Activated T-helper 1 cell treated with anti-CD3 and anti-CD28 coated beads, Interleukin-12 subunit alpha, Interleukin-12 subunit beta, Interleukin-2, Interleukin-4 antibody, amounts not matched to agents 30 ng/mL and 10 ng/mL and 1 ng/mL, durations not matched to agents 14 hours and 24 hours and 36 hours (primary cell): ENCODE measurements at regions not wholly inside any gene's neighbourhood (a gene's known extent, or its start where the extent isn't known, plus 50 kb on each side); places are given as distances from the start of the nearest gene placed in this dataset.

Source experiments
- DNase-seq: peaks from one replicate; pipeline ENCODE4 v3.0.0; 2021; ENCODE audit warnings: low spot score
- H3K27ac Mint-ChIP-seq: one replicate; pipeline ENCODE4 v1.8.0; 2021; ENCODE audit warnings: mild to moderate bottlenecking, mixed read lengths
- H3K27me3 Mint-ChIP-seq: one replicate; pipeline ENCODE4 v1.8.0; 2022; ENCODE audit warnings: mild to moderate bottlenecking, moderate library complexity, mixed read lengths; ENCODE audit not compliant: insufficient read depth
- H3K36me3 Mint-ChIP-seq: one replicate; pipeline ENCODE4 v1.8.0; 2021; ENCODE audit warnings: low read depth, mixed read lengths
- H3K4me1 Mint-ChIP-seq: one replicate; pipeline ENCODE4 v1.8.0; 2021; ENCODE audit warnings: low read depth, mixed read lengths
- H3K4me3 Mint-ChIP-seq: one replicate; pipeline ENCODE4 v1.8.0; 2021; ENCODE audit warnings: mild to moderate bottlenecking, moderate library complexity, mixed read lengths
- H3K9me3 Mint-ChIP-seq: one replicate; pipeline ENCODE4 v1.8.0; 2021; ENCODE audit warnings: mixed read lengths
- intact Hi-C: fragments of 100-400 bp; cut with micrococcal nuclease; formaldehyde crosslinking; loops from one replicate; pipeline ENCODE4 v1.15.1; 2024

DNA sequence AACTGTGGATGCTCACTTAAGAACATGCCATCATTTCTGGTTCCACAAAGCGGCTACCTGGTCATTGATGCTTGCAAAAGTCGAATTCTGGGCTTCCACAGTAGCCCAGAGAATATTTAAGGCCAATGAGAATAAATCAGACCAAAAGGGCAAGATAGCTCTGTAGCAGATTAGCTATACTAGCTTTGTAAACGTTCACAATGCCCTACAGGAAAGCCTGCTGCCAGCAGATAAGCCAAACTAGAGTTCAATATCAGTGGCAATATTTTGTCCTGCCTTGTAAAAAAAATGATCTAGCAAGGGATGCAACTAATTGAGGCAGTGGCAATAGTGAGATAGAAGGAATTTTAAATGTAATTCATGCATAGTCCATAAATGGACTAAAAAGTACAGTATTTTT, 387.7 kb upstream of the TEX13C start:
- no peak for DNase-seq
- peaks cover 2% of the 10 kb centered on the region for H3K27me3 Mint-ChIP-seq

DNA sequence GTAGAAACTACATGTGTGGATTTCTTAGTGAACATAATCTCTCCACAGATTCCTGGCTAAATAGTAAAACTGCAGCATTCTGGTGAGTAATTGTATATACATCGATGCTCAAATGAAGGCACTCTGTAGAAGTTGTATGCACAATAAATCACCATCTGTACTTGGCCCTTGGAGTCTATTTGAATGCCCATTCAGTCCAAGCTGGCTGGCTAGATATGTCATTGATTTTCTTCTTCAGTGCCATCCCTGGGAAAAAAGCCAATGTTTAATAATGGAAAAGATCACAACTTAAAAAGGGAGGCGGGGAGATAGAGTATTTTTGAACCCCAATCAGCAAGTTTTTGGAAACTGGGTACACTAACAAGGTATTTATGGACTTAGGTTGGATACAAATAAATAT, 381.0 kb upstream of the TEX13C start:
- Mint-ChIP-seq H3K4me1 (no peaks in the 10 kb centered on the region), H3K4me3 (no peak overlapping the region), H3K9me3 (no peaks in the 10 kb centered on the region), H3K27ac (no peak overlapping the region), H3K27me3 (no peaks in the 10 kb centered on the region), H3K36me3 (no peaks in the 10 kb centered on the region)
- no peak for DNase-seq
- intact Hi-C loops: no loop called here

More for the DNA sequence above, 387.7 kb upstream of the TEX13C start:
- no peaks in the 10 kb centered on the region for H3K9me3 Mint-ChIP-seq
- H3K27ac Mint-ChIP-seq: no peak overlapping the region
- no peaks in the 10 kb centered on the region for H3K36me3 Mint-ChIP-seq
- H3K4me1 Mint-ChIP-seq: no peaks in the 10 kb centered on the region
- intact Hi-C loops: no loop called here
- no peak overlapping the region for H3K4me3 Mint-ChIP-seq

DNA sequence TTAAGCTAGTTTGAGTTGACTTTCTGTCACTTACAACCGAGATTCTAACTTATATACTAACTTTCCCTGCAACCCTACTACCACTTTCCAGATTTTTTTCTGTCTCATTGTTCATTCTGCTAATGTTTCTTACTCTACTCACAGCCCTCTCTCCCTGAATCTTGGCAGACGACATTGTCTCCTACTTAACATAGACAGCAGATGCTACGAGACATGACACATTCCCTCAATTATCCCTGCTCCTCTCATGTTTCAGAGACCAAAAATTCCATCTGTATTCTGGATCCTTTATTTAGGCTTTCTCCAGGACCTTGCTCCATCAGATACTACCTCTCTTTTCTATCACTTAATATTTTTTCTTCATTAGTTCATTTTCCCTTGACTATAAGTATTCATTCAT, 379.1 kb upstream of the TEX13C start:
- H3K9me3 Mint-ChIP-seq: no peaks in the 10 kb centered on the region
- no peak for DNase-seq
- intact Hi-C loops: no loop called here
- H3K4me1 Mint-ChIP-seq: no peaks in the 10 kb centered on the region
- H3K27ac Mint-ChIP-seq: no peak overlapping the region
- no peaks in the 10 kb centered on the region for H3K36me3 Mint-ChIP-seq
- H3K27me3 Mint-ChIP-seq: no peaks in the 10 kb centered on the region
- H3K4me3 Mint-ChIP-seq: no peak overlapping the region

DNA sequence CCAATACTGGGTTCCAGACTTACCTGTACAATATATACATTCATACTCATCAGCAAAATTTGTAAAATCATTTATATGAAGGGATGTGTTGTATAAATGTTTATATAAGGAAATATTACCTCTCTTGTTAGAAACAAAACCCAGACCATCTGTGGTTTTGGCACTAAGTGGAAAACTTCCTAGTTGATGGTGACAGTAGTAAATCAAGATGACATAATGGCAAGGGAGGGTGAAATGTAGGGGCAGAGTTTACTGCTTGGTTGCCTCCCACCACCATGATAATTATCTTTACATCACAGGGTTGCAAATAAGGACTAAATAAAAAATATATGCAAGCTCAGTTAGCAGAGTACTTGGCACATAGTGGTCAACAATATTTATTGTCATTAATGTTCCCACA, 365.3 kb upstream of the TEX13C start:
- intact Hi-C loops: no loop called here

DNA sequence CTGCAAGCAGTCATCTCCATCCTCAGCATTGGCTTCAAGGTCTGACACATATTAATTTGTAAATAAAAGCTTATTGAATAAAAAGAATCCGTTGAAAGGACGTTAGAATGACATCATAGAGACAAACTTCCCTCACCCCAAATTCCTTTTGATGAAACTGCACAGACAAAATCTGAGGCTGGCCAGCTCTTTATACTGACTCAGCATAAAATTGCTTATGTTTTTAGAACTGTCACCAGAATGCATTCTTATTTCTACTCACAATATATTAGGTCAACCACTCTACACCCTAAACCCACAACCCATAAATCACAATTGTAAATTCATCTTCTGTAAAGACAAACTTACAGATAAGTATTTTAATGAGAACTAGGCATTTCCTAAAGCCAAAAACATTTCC, 359.2 kb upstream of the TEX13C start:
- Mint-ChIP-seq H3K27ac (no peak overlapping the region), H3K4me3 (no peak overlapping the region), H3K36me3 (no peaks in the 10 kb centered on the region), H3K27me3 (peaks cover 3% of the 10 kb centered on the region), H3K4me1 (no peaks in the 10 kb centered on the region), H3K9me3 (no peaks in the 10 kb centered on the region)
- intact Hi-C loops: no loop called here
- no peak for DNase-seq

More for the DNA sequence above, 365.3 kb upstream of the TEX13C start:
- no peak overlapping the region for H3K4me3 Mint-ChIP-seq
- no peaks in the 10 kb centered on the region for H3K36me3 Mint-ChIP-seq
- peaks cover 3% of the 10 kb centered on the region for H3K27me3 Mint-ChIP-seq
- DNase-seq: no peak
- H3K27ac Mint-ChIP-seq: no peak overlapping the region
- H3K9me3 Mint-ChIP-seq: no peaks in the 10 kb centered on the region
- H3K4me1 Mint-ChIP-seq: no peaks in the 10 kb centered on the region

DNA sequence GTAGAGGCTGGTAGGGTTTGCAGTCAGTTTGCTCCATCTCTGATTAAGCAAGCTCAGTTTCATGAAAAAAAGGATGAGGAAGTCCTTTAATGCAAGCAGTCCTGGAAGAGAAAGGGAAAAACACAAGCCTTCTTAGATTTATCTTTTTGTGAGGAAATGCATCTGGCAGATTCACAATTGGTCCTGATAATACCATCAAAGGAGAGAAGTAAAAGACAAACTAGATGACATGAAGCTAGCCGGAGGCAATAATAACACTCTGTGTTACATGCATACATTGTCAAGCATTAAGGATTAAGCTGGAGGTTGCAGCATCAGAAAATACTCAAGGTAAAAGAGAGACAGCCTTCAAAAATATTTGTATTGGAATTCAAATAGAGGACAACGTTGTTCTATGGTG, 356.0 kb upstream of the TEX13C start, which contains the start of gene TENM1:
Gene TENM1, minus strand, starts transcription at position 101 of the 400 bp plus-strand sequence.
- intact Hi-C loops: no loop called here
- Mint-ChIP-seq H3K4me1 (no peaks in the 10 kb centered on the region), H3K4me3 (no peak within 1 kb of the TSS), H3K27ac (no peak within 1 kb of the TSS), H3K27me3 (peaks cover 3% of the 10 kb centered on the region), H3K36me3 (no peaks in the 10 kb centered on the region), H3K9me3 (no peaks in the 10 kb centered on the region)
- no peak for DNase-seq

DNA sequence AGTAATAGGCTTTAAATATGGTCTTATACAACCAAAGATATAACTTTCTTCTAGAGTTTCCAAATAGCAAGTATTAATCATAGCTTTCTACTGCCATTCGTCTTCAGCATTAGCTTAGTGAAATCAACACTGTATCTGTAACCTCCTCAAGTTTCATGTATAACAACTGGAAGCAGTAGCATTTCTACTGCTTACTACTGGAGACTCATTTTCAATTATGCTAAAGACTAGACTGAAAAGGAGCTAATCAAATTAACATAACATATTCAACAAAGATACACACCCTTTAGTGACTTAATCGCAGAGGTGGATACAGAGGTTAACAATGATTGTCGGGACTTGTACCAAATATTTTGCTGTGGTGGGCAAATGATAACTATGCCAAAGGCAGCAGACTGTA, 344.2 kb upstream of the TEX13C start:
- no peak for DNase-seq
- intact Hi-C loops: no loop called here
- Mint-ChIP-seq H3K27me3 (no peaks in the 10 kb centered on the region), H3K9me3 (no peaks in the 10 kb centered on the region), H3K36me3 (no peaks in the 10 kb centered on the region), H3K4me3 (no peak overlapping the region), H3K27ac (no peak overlapping the region), H3K4me1 (no peaks in the 10 kb centered on the region)

DNA sequence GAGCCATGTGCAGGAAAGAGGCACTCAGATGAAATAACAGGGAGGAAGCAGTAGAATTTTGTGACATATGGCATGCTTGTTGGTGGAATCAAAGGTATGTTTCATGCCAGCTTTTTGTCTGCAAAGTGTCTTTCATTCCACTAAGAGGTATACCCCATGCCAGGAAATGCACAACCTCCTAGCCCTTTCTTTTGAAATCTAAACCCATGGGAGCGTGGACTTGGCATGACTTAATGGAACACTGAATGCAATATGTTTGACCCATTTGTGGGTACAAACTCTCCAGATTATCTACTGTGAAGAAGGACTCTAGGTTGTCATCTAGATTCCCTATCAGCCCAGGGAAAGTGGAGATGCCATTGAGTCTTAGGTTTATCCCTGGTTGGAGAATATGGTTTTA, 338.3 kb upstream of the TEX13C start:
- Mint-ChIP-seq H3K4me3 (no peak overlapping the region), H3K9me3 (no peaks in the 10 kb centered on the region), H3K27ac (no peak overlapping the region), H3K36me3 (no peaks in the 10 kb centered on the region), H3K27me3 (no peaks in the 10 kb centered on the region), H3K4me1 (no peaks in the 10 kb centered on the region)
- no peak for DNase-seq
- intact Hi-C loops: no loop called here

GRCh38 chrX:124984140-124984813, 335.4 kb upstream of the TEX13C start:
- no peak overlapping the region for H3K27ac Mint-ChIP-seq
- H3K9me3 Mint-ChIP-seq: no peaks in the 10 kb centered on the region
- no peak overlapping the region for H3K4me3 Mint-ChIP-seq
- H3K36me3 Mint-ChIP-seq: no peaks in the 10 kb centered on the region
- intact Hi-C loops: no loop called here
- no peak for DNase-seq
- H3K4me1 Mint-ChIP-seq: no peaks in the 10 kb centered on the region
- no peaks in the 10 kb centered on the region for H3K27me3 Mint-ChIP-seq

DNA sequence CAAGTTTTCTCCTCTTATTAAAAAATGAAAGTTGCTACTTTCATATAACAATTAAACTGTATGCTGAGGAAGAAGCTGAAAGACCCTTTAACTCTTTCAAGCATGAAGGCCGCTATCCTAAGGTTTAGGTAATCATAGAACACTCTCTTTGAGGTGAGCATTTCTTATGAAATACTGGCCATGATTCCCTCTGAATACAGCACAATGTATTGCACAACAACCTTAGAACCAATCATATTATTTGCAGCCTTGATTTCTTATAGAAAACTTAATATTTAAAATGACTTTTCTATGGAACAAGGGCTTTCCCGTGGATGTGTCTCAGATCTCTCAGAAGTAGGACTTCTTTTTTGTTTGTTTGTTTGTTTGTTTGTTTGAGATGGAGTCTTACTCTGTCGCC, 333.4 kb upstream of the TEX13C start:
- intact Hi-C loops: no loop called here
- Mint-ChIP-seq H3K9me3 (no peaks in the 10 kb centered on the region), H3K36me3 (no peaks in the 10 kb centered on the region), H3K4me1 (no peaks in the 10 kb centered on the region), H3K27me3 (no peaks in the 10 kb centered on the region), H3K27ac (no peak overlapping the region), H3K4me3 (no peak overlapping the region)
- no peak for DNase-seq

DNA sequence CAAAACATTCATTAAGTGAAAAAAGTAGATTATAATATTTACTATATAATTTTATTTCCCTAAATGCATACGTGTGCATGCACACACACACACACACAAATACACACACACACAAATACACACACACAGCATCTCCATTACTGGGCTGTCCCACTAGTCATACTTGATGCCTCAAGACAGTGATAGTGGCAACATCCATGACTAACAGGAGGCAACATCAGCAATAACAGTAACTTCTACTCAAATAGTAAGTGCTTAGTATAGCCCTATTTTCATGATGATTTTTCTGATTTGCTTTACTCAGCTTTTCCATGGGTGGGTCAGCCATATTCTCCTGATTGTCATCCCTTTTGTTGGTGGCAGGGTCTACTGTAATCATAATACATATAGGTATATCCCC, 325.9 kb upstream of the TEX13C start:
- Mint-ChIP-seq H3K4me3 (no peak overlapping the region), H3K9me3 (no peaks in the 10 kb centered on the region), H3K4me1 (no peaks in the 10 kb centered on the region), H3K27me3 (peaks cover 3% of the 10 kb centered on the region), H3K36me3 (no peaks in the 10 kb centered on the region), H3K27ac (no peak overlapping the region)
- intact Hi-C loops: no loop called here
- DNase-seq: no peak

DNA sequence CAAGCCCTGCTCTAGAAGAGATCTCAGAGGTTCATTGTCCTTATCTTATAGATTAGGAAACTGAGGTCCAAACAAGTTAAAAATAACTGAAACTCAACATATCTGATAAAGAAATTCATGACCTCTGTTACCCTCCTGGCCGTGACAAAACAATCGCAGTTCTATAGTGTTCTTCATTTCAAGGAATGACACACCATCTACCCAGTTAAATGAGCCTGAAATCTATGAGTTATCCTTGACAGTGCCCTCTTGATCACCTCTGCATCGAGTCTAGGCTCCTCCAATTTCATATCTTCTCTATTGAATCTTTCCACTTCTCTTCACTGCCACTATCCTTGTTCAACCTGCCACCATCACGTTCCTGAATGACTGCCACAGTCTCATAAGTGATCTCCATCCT, 325.3 kb upstream of the TEX13C start:
- Mint-ChIP-seq H3K9me3 (no peaks in the 10 kb centered on the region), H3K27me3 (peaks cover 3% of the 10 kb centered on the region), H3K4me1 (no peaks in the 10 kb centered on the region), H3K27ac (no peak overlapping the region), H3K4me3 (no peak overlapping the region), H3K36me3 (no peaks in the 10 kb centered on the region)
- intact Hi-C loops: no loop called here
- DNase-seq: no peak

DNA sequence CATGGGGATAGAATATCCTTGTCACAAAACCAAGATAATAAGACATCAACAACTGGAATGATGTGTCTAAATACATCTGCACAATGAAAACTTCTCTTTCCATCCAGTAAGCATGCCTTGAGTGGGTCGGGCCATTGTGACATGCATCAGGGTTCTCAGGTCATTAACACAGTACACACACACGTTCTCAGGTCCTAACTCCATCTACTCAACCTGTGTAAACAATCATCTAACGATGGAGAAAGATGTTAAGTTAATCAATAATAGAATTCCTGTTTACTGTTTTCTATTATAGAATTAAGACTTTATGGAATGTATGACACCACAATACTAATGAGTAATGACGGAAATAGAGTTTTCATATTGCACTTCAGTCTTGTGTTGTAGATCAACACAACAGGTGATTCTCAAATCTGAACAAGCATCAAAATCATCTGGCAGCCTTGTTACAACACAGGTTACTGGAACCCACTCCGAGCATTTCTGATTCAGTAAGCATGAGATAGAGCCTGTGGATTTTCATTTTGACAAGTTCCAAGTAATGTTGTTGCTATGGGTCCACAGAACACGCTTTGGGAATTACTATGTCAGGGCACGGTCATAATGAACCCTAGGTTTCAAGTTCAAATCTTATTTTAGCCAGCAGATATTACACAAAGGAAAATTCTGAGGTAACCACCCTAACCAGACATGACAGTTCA, 315.8 kb upstream of the TEX13C start:
- Mint-ChIP-seq H3K9me3 (peaks cover 6% of the 10 kb centered on the region), H3K36me3 (no peaks in the 10 kb centered on the region), H3K4me1 (no peaks in the 10 kb centered on the region), H3K27ac (no peak overlapping the region), H3K4me3 (no peak overlapping the region), H3K27me3 (no peaks in the 10 kb centered on the region)
- no peak for DNase-seq
- intact Hi-C loops: no loop called here
